ENCODE measurements at regions not wholly inside any gene's neighbourhood (a gene's known extent, or its start where the extent isn't known, plus 50 kb on each side); places are given as distances from the start of the nearest gene placed in this dataset.

DNA sequence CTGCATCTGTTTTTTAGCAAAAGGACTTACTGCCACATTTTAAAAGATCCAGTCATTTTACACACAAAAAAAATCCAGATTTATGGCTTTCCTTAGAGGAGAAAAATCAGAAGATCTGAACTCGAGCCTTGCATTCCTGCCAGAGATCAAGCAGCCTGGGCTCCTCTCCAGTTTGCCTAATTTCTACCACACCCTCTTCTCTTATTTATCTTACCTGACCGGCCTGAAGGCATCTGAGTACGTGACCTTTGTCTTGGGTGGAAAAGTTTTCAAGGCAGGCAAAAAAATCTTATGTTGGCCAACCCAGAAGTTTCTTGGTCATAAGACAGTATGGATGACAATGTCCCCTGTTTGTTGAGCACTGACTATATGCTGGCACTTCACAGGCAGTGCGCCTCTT lies 60.3 kb downstream of the CHRD start:
- Histone ChIP-seq H3K4me1 (ENCODE audit: control insufficient read depth in 1 of 2, insufficient read depth in 2 of 2, low read length in 2 of 2) (peaks cover 0 to 5% of the 10 kb centered on the region in 2 donors), H3K27me3 (ENCODE audit: control insufficient read depth in 1 of 2, insufficient read depth in 2 of 2, low read length in 2 of 2) (no peaks in the 10 kb centered on the region), H3K27ac (ENCODE audit: low read depth, low read length) (no peak overlapping the region), H3K9ac (ENCODE audit: low read depth in 1 of 2, low read length in 2 of 2) (no peak overlapping the region), H3K36me3 (ENCODE audit: control insufficient read depth in 1 of 2, insufficient read depth in 2 of 2, low read length in 2 of 2) (no peaks in the 10 kb centered on the region), H3K4me3 (ENCODE audit: low read depth in 1 of 2, low read length in 2 of 2) (no peak overlapping the region), H3K9me3 (ENCODE audit: control insufficient read depth in 1 of 2, low read length in 2 of 2) (no peaks in the 10 kb centered on the region)

DNA sequence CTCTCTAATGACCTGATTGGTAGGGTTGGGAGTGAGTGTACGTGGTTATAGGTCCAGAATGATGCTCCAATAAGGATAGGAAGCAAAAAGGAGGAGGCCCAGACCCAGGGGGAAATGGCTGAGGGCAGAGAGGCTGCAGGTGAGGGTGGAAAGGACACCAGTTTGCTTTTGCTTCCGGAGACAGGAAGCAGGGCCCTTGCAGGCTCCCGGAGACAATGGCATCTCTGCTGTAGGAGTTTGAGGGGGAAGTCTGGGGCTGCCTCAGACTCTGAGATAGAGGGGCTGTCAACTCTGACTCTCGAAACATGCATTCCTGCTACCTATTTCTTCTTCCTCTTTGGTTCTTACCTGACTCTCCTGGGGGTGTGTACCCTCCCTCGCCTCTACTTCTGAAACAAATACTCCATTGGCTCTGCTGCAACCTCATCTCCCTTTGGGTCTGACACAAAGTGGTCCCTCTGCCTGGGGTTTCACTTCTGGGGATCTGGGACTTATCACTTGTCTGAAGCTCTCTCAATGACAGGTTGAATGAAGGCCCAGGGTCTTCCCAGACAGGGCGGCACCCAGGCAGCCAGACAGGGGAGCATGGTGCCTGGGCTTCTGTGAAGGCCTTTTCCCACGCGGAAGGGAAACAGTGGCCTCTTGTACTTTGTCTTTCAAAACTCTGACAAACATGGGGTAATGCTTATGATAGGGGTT lies 61.5 kb downstream of the CHRD start:
- Histone ChIP-seq H3K36me3 (ENCODE audit: control insufficient read depth in 1 of 2, insufficient read depth in 2 of 2, low read length in 2 of 2) (no peaks in the 10 kb centered on the region), H3K4me1 (ENCODE audit: control insufficient read depth in 1 of 2, insufficient read depth in 2 of 2, low read length in 2 of 2) (peaks cover 0 to 5% of the 10 kb centered on the region in 2 donors), H3K27ac (ENCODE audit: low read depth, low read length) (no peak overlapping the region), H3K4me3 (ENCODE audit: low read depth in 1 of 2, low read length in 2 of 2) (no peak overlapping the region), H3K27me3 (ENCODE audit: control insufficient read depth in 1 of 2, insufficient read depth in 2 of 2, low read length in 2 of 2) (no peaks in the 10 kb centered on the region), H3K9ac (ENCODE audit: low read depth in 1 of 2, low read length in 2 of 2) (no peak overlapping the region), H3K9me3 (ENCODE audit: control insufficient read depth in 1 of 2, low read length in 2 of 2) (no peaks in the 10 kb centered on the region)

DNA sequence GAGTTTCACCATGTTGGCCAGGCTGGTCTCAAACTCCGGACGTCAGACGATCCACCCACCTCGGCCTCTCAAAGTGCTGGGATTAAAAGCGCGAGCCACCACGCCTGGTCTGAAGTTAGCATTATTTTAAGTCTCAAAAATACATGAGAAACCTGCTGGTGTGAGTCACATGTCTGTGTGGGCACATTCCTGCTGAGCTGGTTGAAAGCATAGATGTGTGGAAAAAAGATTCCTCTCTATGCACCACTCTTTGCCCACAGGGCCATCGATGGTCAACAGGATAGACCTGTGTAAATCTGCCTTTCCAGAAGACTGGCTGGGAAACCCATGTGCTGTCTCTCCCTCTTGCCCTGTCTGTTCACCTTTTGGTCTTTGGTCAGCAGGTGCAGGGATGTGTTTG lies 63.5 kb downstream of the CHRD start:
- Histone ChIP-seq H3K9ac (ENCODE audit: low read depth in 1 of 2, low read length in 2 of 2) (no peak overlapping the region), H3K27ac (ENCODE audit: low read depth, low read length) (no peak overlapping the region), H3K36me3 (ENCODE audit: control insufficient read depth in 1 of 2, insufficient read depth in 2 of 2, low read length in 2 of 2) (no peaks in the 10 kb centered on the region), H3K4me3 (ENCODE audit: low read depth in 1 of 2, low read length in 2 of 2) (no peak overlapping the region), H3K27me3 (ENCODE audit: control insufficient read depth in 1 of 2, insufficient read depth in 2 of 2, low read length in 2 of 2) (no peaks in the 10 kb centered on the region), H3K9me3 (ENCODE audit: control insufficient read depth in 1 of 2, low read length in 2 of 2) (no peaks in the 10 kb centered on the region), H3K4me1 (ENCODE audit: control insufficient read depth in 1 of 2, insufficient read depth in 2 of 2, low read length in 2 of 2) (peaks cover 0 to 5% of the 10 kb centered on the region in 2 donors)

GRCh38 chr3:184443831-184444230 lies 64.0 kb downstream of the CHRD start:
- no peak overlapping the region for H3K4me3 ChIP-seq (ENCODE audit: low read depth in 1 of 2, low read length in 2 of 2)
- H3K27ac ChIP-seq (ENCODE audit: low read depth, low read length): no peak overlapping the region
- H3K27me3 ChIP-seq (ENCODE audit: control insufficient read depth in 1 of 2, insufficient read depth in 2 of 2, low read length in 2 of 2): no peaks in the 10 kb centered on the region
- no peaks in the 10 kb centered on the region for H3K36me3 ChIP-seq (ENCODE audit: control insufficient read depth in 1 of 2, insufficient read depth in 2 of 2, low read length in 2 of 2)
- no peak overlapping the region for H3K9ac ChIP-seq (ENCODE audit: low read depth in 1 of 2, low read length in 2 of 2)
- H3K4me1 ChIP-seq (ENCODE audit: control insufficient read depth in 1 of 2, insufficient read depth in 2 of 2, low read length in 2 of 2): peaks cover 0 to 5% of the 10 kb centered on the region in 2 donors
- no peaks in the 10 kb centered on the region for H3K9me3 ChIP-seq (ENCODE audit: control insufficient read depth in 1 of 2, low read length in 2 of 2)

GRCh38 chr3:184448321-184449160 lies 68.7 kb downstream of the CHRD start:
- H3K27ac ChIP-seq (ENCODE audit: low read depth, low read length): no peak overlapping the region

GRCh38 chr3:184449161-184449515 lies 69.3 kb downstream of the CHRD start:
- Histone ChIP-seq H3K9me3 (ENCODE audit: control insufficient read depth in 1 of 2, low read length in 2 of 2) (no peaks in the 10 kb centered on the region), H3K27ac (ENCODE audit: low read depth, low read length) (no peak overlapping the region), H3K36me3 (ENCODE audit: control insufficient read depth in 1 of 2, insufficient read depth in 2 of 2, low read length in 2 of 2) (no peaks in the 10 kb centered on the region), H3K27me3 (ENCODE audit: control insufficient read depth in 1 of 2, insufficient read depth in 2 of 2, low read length in 2 of 2) (no peaks in the 10 kb centered on the region), H3K4me3 (ENCODE audit: low read depth in 1 of 2, low read length in 2 of 2) (no peak overlapping the region), H3K4me1 (ENCODE audit: control insufficient read depth in 1 of 2, insufficient read depth in 2 of 2, low read length in 2 of 2) (no peaks in the 10 kb centered on the region), H3K9ac (ENCODE audit: low read depth in 1 of 2, low read length in 2 of 2) (no peak overlapping the region)

More at GRCh38 chr3:184448321-184449160, 68.7 kb downstream of the CHRD start:
- Histone ChIP-seq H3K9ac (ENCODE audit: low read depth in 1 of 2, low read length in 2 of 2) (no peak overlapping the region), H3K27me3 (ENCODE audit: control insufficient read depth in 1 of 2, insufficient read depth in 2 of 2, low read length in 2 of 2) (no peaks in the 10 kb centered on the region), H3K9me3 (ENCODE audit: control insufficient read depth in 1 of 2, low read length in 2 of 2) (no peaks in the 10 kb centered on the region), H3K4me1 (ENCODE audit: control insufficient read depth in 1 of 2, insufficient read depth in 2 of 2, low read length in 2 of 2) (no peaks in the 10 kb centered on the region), H3K4me3 (ENCODE audit: low read depth in 1 of 2, low read length in 2 of 2) (no peak overlapping the region), H3K36me3 (ENCODE audit: control insufficient read depth in 1 of 2, insufficient read depth in 2 of 2, low read length in 2 of 2) (no peaks in the 10 kb centered on the region)

GRCh38 chr3:184450547-184450946 lies 70.7 kb downstream of the CHRD start:
- Histone ChIP-seq H3K36me3 (ENCODE audit: control insufficient read depth in 1 of 2, insufficient read depth in 2 of 2, low read length in 2 of 2) (no peaks in the 10 kb centered on the region), H3K9ac (ENCODE audit: low read depth in 1 of 2, low read length in 2 of 2) (no peak overlapping the region), H3K4me3 (ENCODE audit: low read depth in 1 of 2, low read length in 2 of 2) (no peak overlapping the region), H3K27me3 (ENCODE audit: control insufficient read depth in 1 of 2, insufficient read depth in 2 of 2, low read length in 2 of 2) (no peaks in the 10 kb centered on the region), H3K27ac (ENCODE audit: low read depth, low read length) (no peak overlapping the region), H3K9me3 (ENCODE audit: control insufficient read depth in 1 of 2, low read length in 2 of 2) (no peaks in the 10 kb centered on the region), H3K4me1 (ENCODE audit: control insufficient read depth in 1 of 2, insufficient read depth in 2 of 2, low read length in 2 of 2) (no peaks in the 10 kb centered on the region)

DNA sequence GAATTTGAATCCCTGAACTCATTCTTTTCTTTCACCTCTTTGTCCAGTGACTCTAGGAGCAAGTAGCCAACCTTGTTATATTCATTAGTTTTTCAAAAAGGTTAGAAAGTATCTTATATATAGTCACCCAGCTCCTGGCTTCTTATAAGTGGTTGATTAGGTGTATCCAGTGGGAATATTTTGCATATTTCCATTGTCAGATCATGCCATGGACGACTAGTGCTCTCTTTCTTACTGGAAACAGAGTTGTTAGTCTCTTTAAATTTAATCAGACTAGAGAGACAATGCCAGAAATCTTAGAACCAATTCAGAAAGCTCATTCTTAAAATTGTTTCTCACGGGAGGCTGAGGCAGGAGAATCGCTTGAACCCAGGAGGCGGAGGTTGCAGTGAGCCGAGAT lies 73.4 kb downstream of the CHRD start:
- H3K9ac ChIP-seq (ENCODE audit: low read depth in 1 of 2, low read length in 2 of 2): no peak overlapping the region
- H3K36me3 ChIP-seq (ENCODE audit: control insufficient read depth in 1 of 2, insufficient read depth in 2 of 2, low read length in 2 of 2): no peaks in the 10 kb centered on the region
- no peaks in the 10 kb centered on the region for H3K9me3 ChIP-seq (ENCODE audit: control insufficient read depth in 1 of 2, low read length in 2 of 2)
- H3K27me3 ChIP-seq (ENCODE audit: control insufficient read depth in 1 of 2, insufficient read depth in 2 of 2, low read length in 2 of 2): no peaks in the 10 kb centered on the region
- H3K4me1 ChIP-seq (ENCODE audit: control insufficient read depth in 1 of 2, insufficient read depth in 2 of 2, low read length in 2 of 2): no peaks in the 10 kb centered on the region
- H3K4me3 ChIP-seq (ENCODE audit: low read depth in 1 of 2, low read length in 2 of 2): no peak overlapping the region
- no peak overlapping the region for H3K27ac ChIP-seq (ENCODE audit: low read depth, low read length)

GRCh38 chr3:184455991-184456390 lies 76.1 kb downstream of the CHRD start:
- no peak overlapping the region for H3K9ac ChIP-seq (ENCODE audit: low read depth in 1 of 2, low read length in 2 of 2)
- no peaks in the 10 kb centered on the region for H3K9me3 ChIP-seq (ENCODE audit: control insufficient read depth in 1 of 2, low read length in 2 of 2)
- H3K27me3 ChIP-seq (ENCODE audit: control insufficient read depth in 1 of 2, insufficient read depth in 2 of 2, low read length in 2 of 2): no peaks in the 10 kb centered on the region
- no peak overlapping the region for H3K4me3 ChIP-seq (ENCODE audit: low read depth in 1 of 2, low read length in 2 of 2)
- no peak overlapping the region for H3K27ac ChIP-seq (ENCODE audit: low read depth, low read length)
- H3K4me1 ChIP-seq (ENCODE audit: control insufficient read depth in 1 of 2, insufficient read depth in 2 of 2, low read length in 2 of 2): no peaks in the 10 kb centered on the region
- no peaks in the 10 kb centered on the region for H3K36me3 ChIP-seq (ENCODE audit: control insufficient read depth in 1 of 2, insufficient read depth in 2 of 2, low read length in 2 of 2)

GRCh38 chr3:184456476-184456875 lies 76.6 kb downstream of the CHRD start:
- no peaks in the 10 kb centered on the region for H3K27me3 ChIP-seq (ENCODE audit: control insufficient read depth in 1 of 2, insufficient read depth in 2 of 2, low read length in 2 of 2)
- no peak overlapping the region for H3K9ac ChIP-seq (ENCODE audit: low read depth in 1 of 2, low read length in 2 of 2)
- H3K27ac ChIP-seq (ENCODE audit: low read depth, low read length): no peak overlapping the region
- no peaks in the 10 kb centered on the region for H3K4me1 ChIP-seq (ENCODE audit: control insufficient read depth in 1 of 2, insufficient read depth in 2 of 2, low read length in 2 of 2)
- H3K36me3 ChIP-seq (ENCODE audit: control insufficient read depth in 1 of 2, insufficient read depth in 2 of 2, low read length in 2 of 2): no peaks in the 10 kb centered on the region
- no peaks in the 10 kb centered on the region for H3K9me3 ChIP-seq (ENCODE audit: control insufficient read depth in 1 of 2, low read length in 2 of 2)
- no peak overlapping the region for H3K4me3 ChIP-seq (ENCODE audit: low read depth in 1 of 2, low read length in 2 of 2)

Data from duodenal mucosa (tissue), 2 donors.